ENCODE measurements at regions not wholly inside any gene's neighbourhood (a gene's known extent, or its start where the extent isn't known, plus 50 kb on each side); places are given as distances from the start of the nearest gene placed in this dataset.
"Not testable (repeated sequence)": the region's sequence is repeated elsewhere in the genome, so short reads cannot be mapped to it uniquely, and the experiment has no call there.

- intact Hi-C loops (cut with micrococcal nuclease) = not testable (repeated sequence)
Measured at GRCh38 chr17:71450657-71451056, 670.2 kb upstream of the SOX9 start.

GRCh38 chr17:71453876-71454422, 666.9 kb upstream of the SOX9 start:
- intact Hi-C loops (cut with micrococcal nuclease) = no loop called here

- intact Hi-C loops (cut with micrococcal nuclease) = no loop called here
Measured at GRCh38 chr17:71455219-71455618, 665.6 kb upstream of the SOX9 start.

- intact Hi-C loops (cut with micrococcal nuclease) = no loop called here
Measured at GRCh38 chr17:71458322-71458721, 662.5 kb upstream of the SOX9 start.

GRCh38 chr17:71460943-71461342, 659.9 kb upstream of the SOX9 start:
- intact Hi-C loops (cut with micrococcal nuclease) = no loop called here

- intact Hi-C loops (cut with micrococcal nuclease) = no loop called here
Measured at GRCh38 chr17:71461498-71462169, 659.2 kb upstream of the SOX9 start.

GRCh38 chr17:71464241-71464640, 656.6 kb upstream of the SOX9 start:
- intact Hi-C loops (cut with micrococcal nuclease) = no loop called here

GRCh38 chr17:71464751-71465150, 656.1 kb upstream of the SOX9 start:
- intact Hi-C loops (cut with micrococcal nuclease) = no loop called here

GRCh38 chr17:71467719-71468118, 653.1 kb upstream of the SOX9 start:
- intact Hi-C loops (cut with micrococcal nuclease) = no loop called here

- intact Hi-C loops (cut with micrococcal nuclease) = no loop called here
Measured at GRCh38 chr17:71470062-71470461, 650.8 kb upstream of the SOX9 start.

- intact Hi-C loops (cut with micrococcal nuclease) = no loop called here
Measured at GRCh38 chr17:71472809-71473789, 647.7 kb upstream of the SOX9 start.

GRCh38 chr17:71477356-71477755, 643.5 kb upstream of the SOX9 start:
- intact Hi-C loops (cut with micrococcal nuclease) = no loop called here

GRCh38 chr17:71480099-71480498, 640.7 kb upstream of the SOX9 start:
- intact Hi-C loops (cut with micrococcal nuclease) = no loop called here

- intact Hi-C loops (cut with micrococcal nuclease) = no loop called here
Measured at GRCh38 chr17:71482625-71483024, 638.2 kb upstream of the SOX9 start.

GRCh38 chr17:71484546-71484945, 636.3 kb upstream of the SOX9 start:
- intact Hi-C loops (cut with micrococcal nuclease) = no loop called here

- intact Hi-C loops (cut with micrococcal nuclease) = no loop called here
Measured at GRCh38 chr17:71485426-71485825, 635.4 kb upstream of the SOX9 start.

GRCh38 chr17:71486261-71486660, 634.6 kb upstream of the SOX9 start:
- intact Hi-C loops (cut with micrococcal nuclease) = no loop called here

- intact Hi-C loops (cut with micrococcal nuclease) = no loop called here
Measured at GRCh38 chr17:71488851-71489250, 632.0 kb upstream of the SOX9 start.

- intact Hi-C loops (cut with micrococcal nuclease) = no loop called here
Measured at GRCh38 chr17:71494062-71494855, 626.6 kb upstream of the SOX9 start.

GRCh38 chr17:71495420-71495819, 625.4 kb upstream of the SOX9 start:
- intact Hi-C loops (cut with micrococcal nuclease) = no loop called here

GRCh38 chr17:71496552-71496951, 624.3 kb upstream of the SOX9 start:
- intact Hi-C loops (cut with micrococcal nuclease) = no loop called here
